ENCODE measurements at regions not wholly inside any gene's neighbourhood (a gene's known extent, or its start where the extent isn't known, plus 50 kb on each side); places are given as distances from the start of the nearest gene placed in this dataset.
A peak's percentile ranks its signal among the peaks of the same experiment; 100 is the strongest.

GRCh38 chr1:108082738-108083562 lies 117.2 kb downstream of the SLC25A24 start:
- DNase-seq (ENCODE audit: low read depth), result peak; percentile 11

- DNase-seq (ENCODE audit: low read depth), result peak; percentile 12
Measured at GRCh38 chr1:108082001-108082400, 117.0 kb upstream of the VAV3 start.

- DNase-seq (ENCODE audit: low read depth), result no peak
Measured at GRCh38 chr1:108080448-108080847, 115.5 kb upstream of the VAV3 start.

- DNase-seq (ENCODE audit: low read depth), result no peak
Measured at GRCh38 chr1:108079440-108080025, 114.6 kb upstream of the VAV3 start.

- DNase-seq (ENCODE audit: low read depth), result no peak
Measured at GRCh38 chr1:108077991-108078390, 113.0 kb upstream of the VAV3 start.

- DNase-seq (ENCODE audit: low read depth), result no peak
Measured at GRCh38 chr1:108075055-108075454, 110.1 kb upstream of the VAV3 start.

GRCh38 chr1:108072776-108073175 lies 107.8 kb upstream of the VAV3 start:
- DNase-seq (ENCODE audit: low read depth), result no peak

GRCh38 chr1:108072212-108072611 lies 107.2 kb upstream of the VAV3 start:
- no peak for DNase-seq (ENCODE audit: low read depth)

- no peak for DNase-seq (ENCODE audit: low read depth)
Measured at GRCh38 chr1:108071601-108072000, 106.6 kb upstream of the VAV3 start.

- DNase-seq (ENCODE audit: low read depth), result no peak
Measured at GRCh38 chr1:108070662-108071061, 105.7 kb upstream of the VAV3 start.

- DNase-seq (ENCODE audit: low read depth), result no peak
Measured at GRCh38 chr1:108067884-108068540, 103.0 kb upstream of the VAV3 start.

- no peak for DNase-seq (ENCODE audit: low read depth)
Measured at GRCh38 chr1:108066808-108067207, 101.8 kb upstream of the VAV3 start.

GRCh38 chr1:108064255-108064654 lies 99.3 kb upstream of the VAV3 start:
- DNase-seq (ENCODE audit: low read depth), result no peak

- DNase-seq (ENCODE audit: low read depth), result no peak
Measured at GRCh38 chr1:108063703-108064102, 98.7 kb upstream of the VAV3 start.

- no peak for DNase-seq (ENCODE audit: low read depth)
Measured at GRCh38 chr1:108059945-108060344, 95.0 kb upstream of the VAV3 start.

GRCh38 chr1:108057541-108057940 lies 92.6 kb upstream of the VAV3 start:
- DNase-seq (ENCODE audit: low read depth), result peak; percentile 62

- DNase-seq (ENCODE audit: low read depth), result no peak
Measured at GRCh38 chr1:108056436-108056990, 91.5 kb upstream of the VAV3 start.

- no peak for DNase-seq (ENCODE audit: low read depth)
Measured at GRCh38 chr1:108055387-108055786, 90.4 kb upstream of the VAV3 start.

- DNase-seq (ENCODE audit: low read depth), result no peak
Measured at GRCh38 chr1:108054396-108054795, 89.4 kb upstream of the VAV3 start.

GRCh38 chr1:108053270-108054013 lies 88.5 kb upstream of the VAV3 start:
- DNase-seq (ENCODE audit: low read depth), result peak; percentile 69

GRCh38 chr1:108051631-108052377 lies 86.8 kb upstream of the VAV3 start:
- DNase-seq (ENCODE audit: low read depth), result no peak
